Astrocyte of the cerebellum (primary cell): ENCODE measurements at regions not wholly inside any gene's neighbourhood (a gene's known extent, or its start where the extent isn't known, plus 50 kb on each side); places are given as distances from the start of the nearest gene placed in this dataset.
A peak's percentile ranks its signal among the peaks of the same experiment; 100 is the strongest.

Experiments
- DNase-seq: peaks from one replicate; pipeline ENCODE4 v3.0.0-alpha.2; 2011; ENCODE audit warnings: low read depth
- H3K4me3 ChIP-seq: 2 replicates; pipeline ENCODE4 v1.5.1; 2011; ENCODE audit warnings: mild to moderate bottlenecking, low read depth, low read length, moderate library complexity
- CTCF ChIP-seq: IDR thresholded peaks from 2 replicates; pipeline ENCODE4 v1.5.1; 2012; ENCODE audit warnings: low read length, low read depth, moderate library complexity, mild to moderate bottlenecking; ENCODE audit errors: missing control alignments
- in situ Hi-C: cut with HindIII; loops from 2 replicates; pipeline ENCODE4 v1.10.0; 2017; ENCODE audit warnings: low sequenced_read_pairs

- no peak for TF ChIP-seq CTCF
- no peak for DNase-seq
- in situ Hi-C loops = no loop called here
- H3K4me3 ChIP-seq = no peak overlapping the region
Observed at GRCh38 chr12:58283553-58283952, 342.2 kb downstream of the ATP23 start.

GRCh38 chr12:58285551-58285950, 344.2 kb downstream of the ATP23 start:
- in situ Hi-C loops = no loop called here
- TF ChIP-seq CTCF = no peak
- no peak overlapping the region for H3K4me3 ChIP-seq
- no peak for DNase-seq

GRCh38 chr12:58286353-58286752, 345.0 kb downstream of the ATP23 start:
- TF ChIP-seq CTCF = no peak
- H3K4me3 ChIP-seq = no peak overlapping the region
- DNase-seq = no peak
- in situ Hi-C loops = no loop called here

- peak; percentile 29 for DNase-seq
- no peak for TF ChIP-seq CTCF
- in situ Hi-C loops = no loop called here
- no peak overlapping the region for H3K4me3 ChIP-seq
Observed at GRCh38 chr12:58288190-58288589, 346.8 kb downstream of the ATP23 start.

- no peak overlapping the region for H3K4me3 ChIP-seq
- no peak for DNase-seq
- in situ Hi-C loops = no loop called here
- TF ChIP-seq CTCF = no peak
Observed at GRCh38 chr12:58291106-58291505, 349.7 kb downstream of the ATP23 start.

- TF ChIP-seq CTCF = no peak
- in situ Hi-C loops = no loop called here
- DNase-seq = no peak
- H3K4me3 ChIP-seq = no peak overlapping the region
Observed at GRCh38 chr12:58293308-58293982, 352.1 kb downstream of the ATP23 start.
